HEK293 (cell line): ENCODE measurements at regions not wholly inside any gene's neighbourhood (a gene's known extent, or its start where the extent isn't known, plus 50 kb on each side); places are given as distances from the start of the nearest gene placed in this dataset.

Experiments used
- BCL11A ChIP-seq: fragments of 450-650 bp; formaldehyde crosslinking; IDR thresholded peaks from 2 replicates; pipeline ENCODE4 v1.5.1; 2016; ENCODE audit warnings: low read depth, missing biosample characterization, missing genetic modification characterization
- CTCF ChIP-seq: fragments of 450-650 bp; formaldehyde crosslinking; IDR thresholded peaks from 2 replicates; pipeline ENCODE4 v1.5.1; 2016; ENCODE audit warnings: missing biosample characterization, missing genetic modification characterization
- HOXD13 ChIP-seq: sonication (generic); formaldehyde crosslinking; IDR thresholded peaks from 2 replicates; pipeline ENCODE4 v1.8.0; 2022; ENCODE audit warnings: missing genetic modification reagents, borderline replicate concordance
- TCF7L2 ChIP-seq: IDR thresholded peaks from 2 replicates; pipeline ENCODE4 v1.6.1; 2011; ENCODE audit warnings: low read depth, mild to moderate bottlenecking, inconsistent platforms, low read length, moderate library complexity, borderline replicate concordance
- ZNF280C ChIP-seq: fragments of 450-650 bp; formaldehyde crosslinking; IDR thresholded peaks from 2 replicates; pipeline ENCODE4 v1.5.1; 2016; ENCODE audit warnings: missing biosample characterization, missing genetic modification characterization
- ZNF423 ChIP-seq: fragments of 450-650 bp; formaldehyde crosslinking; IDR thresholded peaks from 2 replicates; pipeline ENCODE4 v1.5.1; 2016; ENCODE audit warnings: missing biosample characterization, missing genetic modification characterization
- ZNF560 ChIP-seq: fragments of 450-650 bp; formaldehyde crosslinking; IDR thresholded peaks from 2 replicates; pipeline ENCODE4 v1.5.1; 2017; ENCODE audit warnings: missing biosample characterization, missing genetic modification characterization, borderline replicate concordance
- ZNF621 ChIP-seq: fragments of 450-650 bp; formaldehyde crosslinking; IDR thresholded peaks from 2 replicates; pipeline ENCODE4 v1.5.1; 2017; ENCODE audit warnings: missing biosample characterization, missing genetic modification characterization
- TF ChIP-seq, protein P1 (sequence below): fragments of 450-650 bp; formaldehyde crosslinking; IDR thresholded peaks from 2 replicates; pipeline ENCODE4 v1.5.1; 2016; ENCODE audit warnings: missing biosample characterization, missing genetic modification characterization

DNA sequence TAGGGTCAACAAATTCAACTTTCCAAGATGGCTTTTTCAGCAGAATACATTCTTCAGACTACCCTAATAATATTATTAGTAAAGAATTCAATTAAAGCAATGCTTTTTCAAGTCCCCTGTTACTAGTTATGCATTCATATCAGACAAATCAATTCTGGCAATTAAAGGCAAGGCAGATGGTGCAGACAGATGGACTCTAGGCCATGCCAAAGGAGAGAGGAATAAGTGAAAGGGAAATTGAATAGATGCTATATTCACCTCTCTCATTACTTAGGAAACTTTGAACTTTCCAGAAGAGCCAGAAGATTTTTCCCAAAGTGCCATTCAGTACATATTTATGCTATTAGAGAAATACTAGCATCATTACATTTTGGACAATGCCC is 487.7 kb upstream of the RASGRP1 start:
- TF ChIP-seq TCF7L2, result no peak
- TF ChIP-seq ZNF280C, result no peak
- no peak for TF ChIP-seq ZNF423 (tag by site-specific recombination)
- no peak for TF ChIP-seq BCL11A
- TF ChIP-seq ZNF560 (tag by site-specific recombination), result no peak
- TF ChIP-seq HOXD13 (CRISPR knock-in tag), result no peak
- no peak for TF ChIP-seq CTCF
- no peak for TF ChIP-seq ZNF621 (tag by site-specific recombination)
- TF ChIP-seq, protein P1, sequence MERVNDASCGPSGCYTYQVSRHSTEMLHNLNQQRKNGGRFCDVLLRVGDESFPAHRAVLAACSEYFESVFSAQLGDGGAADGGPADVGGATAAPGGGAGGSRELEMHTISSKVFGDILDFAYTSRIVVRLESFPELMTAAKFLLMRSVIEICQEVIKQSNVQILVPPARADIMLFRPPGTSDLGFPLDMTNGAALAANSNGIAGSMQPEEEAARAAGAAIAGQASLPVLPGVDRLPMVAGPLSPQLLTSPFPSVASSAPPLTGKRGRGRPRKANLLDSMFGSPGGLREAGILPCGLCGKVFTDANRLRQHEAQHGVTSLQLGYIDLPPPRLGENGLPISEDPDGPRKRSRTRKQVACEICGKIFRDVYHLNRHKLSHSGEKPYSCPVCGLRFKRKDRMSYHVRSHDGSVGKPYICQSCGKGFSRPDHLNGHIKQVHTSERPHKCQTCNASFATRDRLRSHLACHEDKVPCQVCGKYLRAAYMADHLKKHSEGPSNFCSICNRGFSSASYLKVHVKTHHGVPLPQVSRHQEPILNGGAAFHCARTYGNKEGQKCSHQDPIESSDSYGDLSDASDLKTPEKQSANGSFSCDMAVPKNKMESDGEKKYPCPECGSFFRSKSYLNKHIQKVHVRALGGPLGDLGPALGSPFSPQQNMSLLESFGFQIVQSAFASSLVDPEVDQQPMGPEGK (tag by site-specific recombination), result no peak
